ENCODE measurements at regions not wholly inside any gene's neighbourhood (a gene's known extent, or its start where the extent isn't known, plus 50 kb on each side); places are given as distances from the start of the nearest gene placed in this dataset.

DNA sequence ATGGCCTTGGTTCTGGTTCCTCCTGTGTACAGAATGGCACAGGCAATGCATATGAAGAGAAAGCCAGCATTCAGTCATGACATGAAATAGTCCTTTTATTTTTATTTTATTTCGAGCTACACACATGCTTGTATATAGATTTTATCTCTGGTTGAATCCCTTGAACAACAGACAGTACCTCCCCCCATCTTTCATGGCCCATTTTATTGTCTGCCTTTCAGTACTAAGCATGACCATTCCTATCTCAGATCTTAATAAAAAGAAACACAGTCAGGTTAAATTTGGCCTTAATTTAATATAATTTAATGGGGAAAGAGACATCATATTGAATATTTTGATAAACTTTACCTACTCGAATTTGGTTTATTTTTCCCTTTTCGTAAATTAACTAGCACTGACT lies 76.4 kb upstream of the VANGL1 start:
- TF ChIP-seq YY1 (IDR thresholded peaks at IDR 0.05; ENCODE audit: low read depth) = no peak
- TF ChIP-seq USF1 (IDR thresholded peaks at IDR 0.05) = no peak
- no peak for TF ChIP-seq EP300 (IDR thresholded peaks at IDR 0.05; ENCODE audit: borderline replicate concordance)
- TF ChIP-seq, protein P1, sequence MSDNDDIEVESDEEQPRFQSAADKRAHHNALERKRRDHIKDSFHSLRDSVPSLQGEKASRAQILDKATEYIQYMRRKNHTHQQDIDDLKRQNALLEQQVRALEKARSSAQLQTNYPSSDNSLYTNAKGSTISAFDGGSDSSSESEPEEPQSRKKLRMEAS (IDR thresholded peaks at IDR 0.05) = no peak
- no peak for TF ChIP-seq TCF12 (IDR thresholded peaks at IDR 0.05; ENCODE audit: low read depth)
- no peak for TF ChIP-seq EGR1 (IDR thresholded peaks at IDR 0.05)
- TF ChIP-seq NFIC (IDR thresholded peaks at IDR 0.05) = no peak
- no peak for TF ChIP-seq TAF1 (IDR thresholded peaks at IDR 0.05; ENCODE audit: low read depth)
